DMS 273 (cell line): ENCODE measurements at regions not wholly inside any gene's neighbourhood (a gene's known extent, or its start where the extent isn't known, plus 50 kb on each side); places are given as distances from the start of the nearest gene placed in this dataset.
"Not testable (repeated sequence)": the region's sequence is repeated elsewhere in the genome, so short reads cannot be mapped to it uniquely, and the experiment has no call there.

Source experiments
- DNase-seq: peaks from one replicate; lab custom pipeline; 2025; ENCODE audit not compliant: unreplicated experiment; lab: John Stamatoyannopoulos, UW

DNA sequence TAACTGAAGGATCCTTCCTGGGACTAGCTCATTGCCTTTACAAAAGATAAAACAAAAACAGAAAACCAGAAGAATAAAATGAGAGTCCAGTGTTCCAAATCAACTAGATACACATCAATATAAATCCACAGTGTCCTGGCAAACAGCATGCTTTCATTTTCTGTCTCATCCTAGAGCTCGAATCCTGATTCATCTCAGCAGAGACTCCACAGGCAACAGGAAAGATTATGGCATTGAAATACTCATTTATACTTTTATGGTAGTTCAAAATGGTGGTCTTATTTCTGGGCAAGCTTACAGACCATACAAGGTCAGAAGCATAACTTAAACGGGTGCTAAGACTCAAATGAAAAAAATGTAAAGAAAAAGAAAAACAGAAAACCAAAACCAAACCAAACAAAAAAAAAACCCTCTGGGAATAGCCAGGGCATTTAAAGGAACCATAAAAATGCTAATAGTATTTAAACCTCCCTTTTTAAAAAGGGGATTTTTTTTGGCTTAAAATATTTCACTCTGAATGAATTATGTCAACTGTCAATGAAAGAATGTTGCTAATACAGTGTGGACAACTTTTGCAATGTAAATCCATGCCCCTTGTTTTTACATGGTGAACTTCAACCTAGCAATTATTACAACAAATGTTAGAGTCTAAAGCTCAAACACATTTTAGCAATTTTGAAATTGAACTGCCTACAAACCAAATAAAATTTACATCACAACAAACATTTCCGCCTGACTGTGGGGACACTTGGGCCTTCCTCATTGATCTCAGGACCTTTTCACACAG lies 57.9 kb downstream of the GPR101 start:
- no peak for DNase-seq

DNA sequence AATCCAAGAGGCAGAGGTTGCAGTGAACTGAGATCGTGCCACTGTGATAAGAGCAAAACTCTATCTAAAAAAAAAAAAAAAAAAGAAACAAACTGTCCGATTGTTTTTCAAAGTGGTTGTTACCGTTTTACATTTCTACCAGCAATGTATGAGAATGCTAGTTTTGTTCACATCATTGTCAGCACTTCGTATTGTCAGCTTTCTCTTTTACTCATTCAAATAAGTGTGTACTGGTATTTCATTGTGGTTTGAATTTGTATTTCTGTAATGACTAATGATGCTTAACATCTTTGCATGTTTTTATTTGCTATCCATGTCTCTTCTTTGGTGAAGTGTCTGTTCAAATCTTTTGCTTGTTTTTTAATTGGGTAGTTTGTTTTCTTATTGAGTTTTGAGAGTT lies 65.8 kb downstream of the GPR101 start:
- DNase-seq: no peak

DNA sequence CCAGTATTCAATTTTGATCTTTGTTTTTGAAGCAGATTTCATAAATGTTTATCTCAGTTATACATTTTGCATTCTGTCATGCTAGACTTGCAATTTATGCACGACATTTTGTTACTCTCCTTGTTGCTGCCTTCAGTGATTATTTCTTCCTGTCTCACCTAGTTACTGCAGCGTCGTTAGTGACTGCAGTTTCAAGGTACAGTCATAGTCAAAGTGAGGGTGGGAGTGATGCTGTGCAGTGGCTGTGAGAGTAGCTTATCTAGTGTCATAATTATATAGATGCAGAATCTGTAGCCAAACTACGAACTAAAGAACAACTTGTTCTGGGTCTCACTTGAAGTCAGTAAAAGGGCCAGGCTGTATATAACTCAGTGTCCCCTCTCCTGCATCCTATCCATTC lies 69.8 kb downstream of the GPR101 start:
- no peak for DNase-seq

DNA sequence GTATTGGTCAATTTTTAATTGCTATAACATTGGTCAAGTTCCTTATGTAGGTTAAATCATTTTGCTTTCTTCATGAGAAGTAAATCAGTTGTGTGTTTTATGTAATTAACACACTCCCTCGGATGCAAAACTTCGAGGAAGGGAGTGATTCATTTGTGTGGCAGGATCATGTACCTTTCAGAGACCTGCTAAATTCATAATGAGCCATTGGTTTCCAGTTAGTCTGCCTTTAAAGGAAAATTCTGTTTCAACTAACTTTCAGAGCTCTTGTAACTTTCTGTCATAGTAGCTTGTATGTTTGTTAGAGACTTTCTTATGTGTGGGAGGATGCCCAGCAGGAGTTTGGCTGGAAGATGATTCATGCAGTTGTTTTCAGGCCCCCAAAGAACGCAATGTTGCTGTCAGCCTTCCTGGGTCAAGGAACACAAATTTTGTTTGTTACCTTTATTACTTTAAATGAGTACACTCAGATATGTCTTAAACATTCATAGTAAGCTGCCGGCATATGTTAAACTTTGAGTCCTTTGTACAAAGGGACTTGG lies 72.1 kb downstream of the GPR101 start:
- no peak for DNase-seq

DNA sequence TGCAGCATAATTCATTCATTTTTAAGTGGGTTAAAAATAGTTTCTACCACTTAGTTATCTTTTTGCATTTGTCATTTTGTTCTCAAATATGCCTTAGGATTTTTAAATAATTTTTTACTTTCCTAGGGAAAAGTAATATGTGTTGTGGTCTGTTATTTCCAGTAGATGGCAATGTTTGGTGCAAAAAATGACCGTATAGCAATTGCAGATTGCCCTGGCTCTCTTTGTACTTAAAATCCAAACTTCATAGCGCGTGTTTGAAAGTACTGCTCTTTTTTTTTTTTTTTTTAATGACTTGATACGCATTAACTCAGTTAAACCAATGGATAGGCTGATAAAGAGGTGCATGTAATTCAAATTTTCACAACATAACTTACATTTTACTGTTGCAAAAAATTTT lies 74.4 kb upstream of the RBMX start:
- DNase-seq: peak; percentile 58

DNA sequence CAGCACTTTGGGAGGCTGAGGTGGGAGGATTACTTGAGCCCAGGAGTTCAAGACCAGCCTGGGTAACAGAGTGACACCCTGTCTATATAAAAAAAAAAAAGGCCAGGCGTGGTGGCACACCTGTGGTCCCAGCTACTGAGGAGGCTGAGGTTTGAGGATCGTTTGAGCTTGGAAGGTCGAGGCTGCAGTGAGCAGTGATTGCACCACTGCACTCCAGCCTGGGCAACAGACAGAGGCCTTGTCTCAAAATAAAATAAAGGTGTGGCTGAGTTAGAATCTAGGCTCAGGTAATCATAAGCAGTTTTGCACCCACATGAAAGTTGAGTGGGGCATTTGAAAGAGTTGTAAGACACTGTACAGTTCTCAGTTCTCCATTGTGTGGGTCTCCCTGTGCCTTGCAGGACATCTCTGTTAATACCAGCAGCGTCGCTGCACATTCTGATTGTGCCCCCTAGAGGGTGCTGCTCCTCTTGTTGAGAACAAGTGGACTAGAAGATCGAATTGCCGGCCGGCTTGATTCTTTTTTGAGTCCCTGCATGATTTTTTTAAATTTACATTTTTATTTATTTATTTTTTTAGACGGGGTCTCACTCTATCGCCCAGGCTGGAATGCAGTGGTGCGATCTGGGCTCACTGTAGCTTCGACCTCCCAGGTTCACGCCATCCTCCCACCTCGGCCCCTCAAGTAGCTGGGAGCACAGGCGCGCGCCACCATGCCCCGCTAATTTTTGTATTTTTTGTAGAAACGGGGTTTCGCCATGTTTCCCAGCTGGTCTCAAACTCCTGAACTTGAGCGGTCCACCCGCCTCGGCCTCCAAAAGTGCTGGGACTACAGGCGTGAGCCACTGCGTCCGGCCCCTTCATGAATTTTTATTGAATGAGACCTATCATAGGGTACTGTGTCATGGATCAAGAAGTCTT lies 73.6 kb upstream of the RBMX start:
- DNase-seq: peak; percentile 93

DNA sequence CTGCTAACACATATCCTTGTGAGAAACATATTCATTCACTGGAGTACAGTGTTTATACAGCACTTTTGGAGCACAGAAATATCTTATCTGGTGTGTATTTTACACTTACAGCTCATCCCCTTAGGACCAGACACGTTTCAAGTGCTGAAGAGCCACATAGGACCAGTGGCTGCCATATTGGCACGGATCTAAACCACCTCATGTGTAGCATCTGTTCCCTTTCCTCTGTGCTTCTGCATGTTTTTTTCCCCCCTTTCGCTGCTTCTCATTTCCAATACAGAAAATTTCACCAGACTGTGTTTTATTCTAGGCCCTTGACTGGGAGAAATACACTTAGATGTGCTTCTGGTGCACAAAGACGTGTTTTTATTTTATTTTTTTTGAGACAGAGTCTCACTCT lies 69.7 kb upstream of the RBMX start:
- peak; percentile 11 for DNase-seq

DNA sequence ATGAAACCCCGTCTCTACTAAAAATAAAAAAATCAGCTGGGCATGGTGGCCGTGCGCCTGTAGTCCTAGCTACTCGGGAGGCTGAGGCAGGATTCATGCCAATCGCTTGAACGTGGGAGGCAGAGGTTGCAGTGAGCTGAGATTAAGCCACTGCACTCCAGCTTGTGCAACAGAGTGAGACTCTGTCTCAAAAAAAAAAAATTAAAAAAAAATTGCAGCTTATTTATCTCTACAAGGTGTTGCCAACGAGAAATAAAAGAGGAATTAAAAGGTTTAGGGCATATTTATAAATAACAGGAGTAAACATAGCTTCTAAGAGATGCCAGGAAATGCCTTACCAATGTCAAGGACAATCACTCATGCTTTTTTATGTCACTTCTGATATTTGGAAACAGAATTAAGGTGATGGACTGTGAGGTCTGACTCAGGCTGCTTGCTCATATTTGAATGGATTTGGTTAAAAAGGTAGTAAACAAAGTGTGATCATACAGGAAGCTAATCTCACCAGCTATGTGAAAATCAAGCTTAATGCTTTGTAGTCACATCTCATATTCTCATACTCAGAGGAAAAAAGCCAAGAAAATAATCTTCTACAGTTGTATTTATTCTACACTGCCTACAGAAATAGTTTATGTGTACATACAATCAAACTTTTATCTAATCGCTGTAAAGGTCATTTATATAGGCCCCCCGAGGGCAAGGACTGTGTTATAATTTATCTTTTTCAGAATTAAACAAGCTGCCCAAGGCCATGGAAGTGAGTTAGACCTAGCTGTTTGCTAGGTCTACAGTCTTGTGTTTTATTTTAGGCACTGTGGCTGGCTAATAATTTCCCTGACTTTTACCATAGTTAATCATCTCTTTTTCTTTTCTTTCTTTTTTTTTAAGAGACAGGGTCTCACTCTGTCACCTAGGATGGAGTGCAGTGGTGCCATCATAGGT lies 61.1 kb upstream of the RBMX start:
- DNase-seq: no peak

DNA sequence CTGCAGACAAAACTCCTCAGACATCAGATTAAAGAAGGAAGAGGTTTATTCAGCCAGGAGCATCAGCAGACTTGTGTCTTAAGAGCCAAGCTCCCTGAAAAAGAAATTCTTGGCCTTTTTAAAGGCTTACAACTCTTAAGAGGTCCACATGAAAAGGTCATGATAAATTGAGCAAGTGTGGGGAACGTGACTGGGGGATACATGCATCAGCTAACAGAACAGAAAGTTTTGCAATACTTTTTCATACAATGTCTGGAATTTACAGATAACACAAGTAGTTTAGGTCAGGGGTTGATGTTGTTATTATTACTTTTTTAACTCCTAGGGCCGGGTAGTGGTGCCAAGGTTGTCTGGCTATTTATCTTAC lies 55.6 kb upstream of the RBMX start:
- no peak for DNase-seq

DNA sequence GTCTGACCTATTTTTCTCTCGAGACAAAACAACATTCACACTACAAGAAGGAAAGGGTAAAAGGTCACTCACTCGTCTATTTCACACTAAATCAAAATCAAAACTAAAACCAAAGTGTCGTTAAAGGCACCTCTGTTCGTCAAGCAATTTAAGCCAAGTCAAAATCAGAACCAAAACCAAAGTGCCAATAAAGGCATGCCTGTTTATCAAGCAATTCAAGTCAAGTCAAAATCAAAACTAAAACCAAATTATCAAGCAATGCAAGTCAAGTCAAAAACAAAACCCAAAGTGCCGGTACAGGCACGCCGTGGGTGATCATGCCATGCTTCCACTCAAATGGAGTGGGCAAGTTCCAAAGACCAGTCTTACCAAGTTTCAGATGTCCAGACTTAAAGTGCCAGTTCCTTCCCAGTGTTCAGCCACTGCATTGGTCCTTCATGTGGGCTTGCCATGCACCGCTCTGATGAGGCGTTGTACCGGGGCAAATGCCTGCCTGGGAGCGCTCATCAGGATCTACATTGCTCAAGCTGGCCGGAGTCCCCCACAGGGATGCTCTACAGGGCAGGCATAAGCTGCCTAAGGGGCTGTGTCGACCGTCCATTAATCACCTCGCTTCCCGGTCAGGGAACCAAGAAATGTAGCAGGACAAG lies 55.1 kb upstream of the RBMX start:
- not testable (repeated sequence) for DNase-seq

DNA sequence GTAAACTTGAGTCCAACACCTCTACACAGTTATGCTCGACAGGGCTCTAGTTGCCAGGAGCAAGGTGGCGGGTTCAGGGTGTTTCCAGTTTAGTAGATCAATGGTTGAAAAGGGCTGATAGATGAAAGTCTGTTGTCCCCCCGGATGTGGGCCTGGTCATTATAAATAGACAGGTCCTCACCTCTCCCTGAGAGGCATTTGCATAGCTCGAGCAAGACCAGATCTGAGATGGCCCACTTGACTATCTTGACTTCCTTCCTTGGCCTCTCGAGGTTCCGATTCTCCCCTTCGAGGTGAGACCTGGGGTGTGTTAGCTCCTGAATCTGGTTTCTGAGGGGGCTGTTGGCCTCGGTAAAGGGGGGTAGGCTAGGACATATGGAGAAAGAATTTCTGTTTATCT lies 54.1 kb upstream of the RBMX start:
- not testable (repeated sequence) for DNase-seq

DNA sequence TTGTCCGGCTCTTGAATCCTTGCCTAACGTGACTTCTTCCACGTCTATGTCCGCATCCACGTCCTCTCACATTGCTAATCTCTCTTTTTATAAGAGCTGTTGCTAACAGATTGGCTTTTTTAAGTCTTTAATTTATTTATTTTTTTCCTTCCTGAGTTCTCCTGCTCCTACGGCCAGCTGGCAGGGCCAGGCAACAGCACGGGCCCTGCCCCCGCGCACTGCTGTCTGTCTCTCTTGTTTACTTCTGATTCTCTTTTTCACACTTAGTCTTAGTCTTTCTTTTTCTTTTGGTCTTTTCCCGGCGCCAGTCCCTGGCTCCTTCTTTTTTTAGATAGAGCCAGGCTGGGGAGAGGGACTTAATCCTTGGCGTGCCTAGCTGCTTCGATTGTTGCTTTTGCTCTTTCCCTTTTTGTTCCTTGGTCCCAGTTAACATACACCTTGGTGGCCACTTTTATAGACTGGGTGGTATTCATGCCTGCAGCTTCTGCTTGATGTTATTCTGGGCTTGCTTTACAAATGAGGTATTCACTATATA lies 53.2 kb upstream of the RBMX start:
- DNase-seq: peak; percentile 66

DNA sequence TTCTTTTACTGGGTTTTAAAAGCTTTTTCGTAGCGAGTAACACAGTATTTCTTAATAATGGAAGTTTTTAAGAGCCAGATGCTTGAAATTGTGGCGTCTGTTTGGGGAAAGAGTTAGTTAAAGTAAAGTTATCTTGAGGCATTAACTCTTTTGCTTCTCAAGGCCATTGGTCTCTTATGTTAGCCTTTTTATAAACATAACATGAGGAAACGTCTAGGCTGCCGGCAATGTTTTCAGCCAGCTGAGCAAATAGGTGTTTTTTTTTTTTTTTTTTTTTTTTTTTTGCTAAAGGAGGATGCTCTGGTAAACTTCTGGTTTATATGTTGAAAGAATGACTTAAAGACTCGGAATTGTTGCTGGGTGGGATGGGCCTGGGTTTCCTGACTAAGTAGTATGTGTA lies 51.1 kb upstream of the RBMX start:
- no peak for DNase-seq
